HG03095 (cell line): ENCODE measurements at regions not wholly inside any gene's neighbourhood (a gene's known extent, or its start where the extent isn't known, plus 50 kb on each side); places are given as distances from the start of the nearest gene placed in this dataset.
"Not testable (repeated sequence)": the region's sequence is repeated elsewhere in the genome, so short reads cannot be mapped to it uniquely, and the experiment has no call there.

ENCODE experiments used
- ATAC-seq: cut with Tn5 transposase; IDR thresholded peaks from one replicate; pipeline ENCODE4 v1.9.1; 2021; ENCODE audit warnings: moderate library complexity; ENCODE audit not compliant: unreplicated experiment

GRCh38 chr10:3580565-3580964 is 204.4 kb downstream of the KLF6 start:
- no peak for ATAC-seq

GRCh38 chr10:3579845-3580244 is 205.2 kb downstream of the KLF6 start:
- ATAC-seq, result no peak

- no peak for ATAC-seq
These were observed 206.3 kb downstream of the KLF6 start for GRCh38 chr10:3578682-3579081.

- no peak for ATAC-seq
These were observed 206.8 kb downstream of the KLF6 start for GRCh38 chr10:3578159-3578558.

GRCh38 chr10:3574451-3574850 is 210.6 kb downstream of the KLF6 start:
- ATAC-seq, result no peak

- no peak for ATAC-seq
These were observed 211.5 kb downstream of the KLF6 start for GRCh38 chr10:3573498-3573897.

GRCh38 chr10:3571310-3571825 is 213.6 kb downstream of the KLF6 start:
- no peak for ATAC-seq

- ATAC-seq, result no peak
These were observed 214.1 kb downstream of the KLF6 start for GRCh38 chr10:3570855-3571266.

- no peak for ATAC-seq
These were observed 214.8 kb downstream of the KLF6 start for GRCh38 chr10:3570131-3570729.

GRCh38 chr10:3568983-3569382 is 216.0 kb downstream of the KLF6 start:
- ATAC-seq, result no peak

- ATAC-seq, result no peak
These were observed 216.6 kb downstream of the KLF6 start for GRCh38 chr10:3568392-3568791.

GRCh38 chr10:3567291-3567963 is 217.6 kb downstream of the KLF6 start:
- no peak for ATAC-seq

GRCh38 chr10:3566627-3567026 is 218.4 kb downstream of the KLF6 start:
- ATAC-seq, result no peak

- no peak for ATAC-seq
These were observed 220.5 kb downstream of the KLF6 start for GRCh38 chr10:3564346-3565002.

GRCh38 chr10:3563298-3563697 is 221.7 kb downstream of the KLF6 start:
- no peak for ATAC-seq

GRCh38 chr10:3560628-3561027 is 224.4 kb downstream of the KLF6 start:
- not testable (repeated sequence) for ATAC-seq

- ATAC-seq, result no peak
These were observed 225.5 kb downstream of the KLF6 start for GRCh38 chr10:3559527-3559926.

- ATAC-seq, result no peak
These were observed 226.0 kb downstream of the KLF6 start for GRCh38 chr10:3559011-3559410.

GRCh38 chr10:3556191-3557017 is 228.6 kb downstream of the KLF6 start:
- not testable (repeated sequence) for ATAC-seq

- ATAC-seq, result no peak
These were observed 230.9 kb downstream of the KLF6 start for GRCh38 chr10:3554121-3554522.

GRCh38 chr10:3552281-3552680 is 232.7 kb downstream of the KLF6 start:
- ATAC-seq, result no peak
